ENCODE measurements at regions not wholly inside any gene's neighbourhood (a gene's known extent, or its start where the extent isn't known, plus 50 kb on each side); places are given as distances from the start of the nearest gene placed in this dataset.

DNA sequence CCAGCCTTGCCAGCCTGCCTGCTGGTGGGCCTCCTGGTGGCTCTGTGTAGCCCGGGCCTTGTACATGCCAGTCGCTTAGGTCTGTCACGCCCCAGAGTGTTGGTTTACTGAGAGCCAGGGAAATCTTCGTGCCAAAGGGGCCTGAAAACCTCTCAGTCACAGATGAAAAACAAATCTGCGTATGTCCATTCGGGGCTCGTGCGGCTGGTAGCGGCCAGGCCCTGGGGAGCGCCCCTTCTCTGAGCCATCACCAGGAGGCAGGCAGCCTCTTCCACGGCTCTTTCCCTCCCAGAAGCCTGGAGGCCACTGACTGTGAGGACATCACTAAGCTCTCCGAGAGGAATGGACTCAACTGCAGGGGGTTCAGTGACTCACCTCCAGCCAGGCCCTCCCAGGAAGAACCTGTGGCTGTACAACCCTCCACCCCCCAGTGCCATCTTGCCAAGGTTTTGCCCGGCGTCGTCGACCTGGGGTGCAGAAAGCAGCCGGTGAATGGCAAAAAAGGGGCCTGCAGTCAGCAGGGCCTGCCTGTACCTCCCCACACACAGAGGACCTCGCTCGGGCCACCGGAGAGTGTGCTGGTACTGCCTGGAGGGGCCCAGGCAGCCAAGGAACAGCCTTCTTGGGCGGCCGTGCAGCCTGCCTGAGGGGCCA is 162.2 kb downstream of the BCOR start:
- H3K27ac ChIP-seq = no peak overlapping the region
- 87 to 95% methylated on average over 10 to 16 of the region's 22 CpGs for WGBS, 2 experiments (ENCODE audit: low coverage in 1 of 2, low lambda C conversion rate in 2 of 2, missing lambda C conversion rate in 2 of 2)

DNA sequence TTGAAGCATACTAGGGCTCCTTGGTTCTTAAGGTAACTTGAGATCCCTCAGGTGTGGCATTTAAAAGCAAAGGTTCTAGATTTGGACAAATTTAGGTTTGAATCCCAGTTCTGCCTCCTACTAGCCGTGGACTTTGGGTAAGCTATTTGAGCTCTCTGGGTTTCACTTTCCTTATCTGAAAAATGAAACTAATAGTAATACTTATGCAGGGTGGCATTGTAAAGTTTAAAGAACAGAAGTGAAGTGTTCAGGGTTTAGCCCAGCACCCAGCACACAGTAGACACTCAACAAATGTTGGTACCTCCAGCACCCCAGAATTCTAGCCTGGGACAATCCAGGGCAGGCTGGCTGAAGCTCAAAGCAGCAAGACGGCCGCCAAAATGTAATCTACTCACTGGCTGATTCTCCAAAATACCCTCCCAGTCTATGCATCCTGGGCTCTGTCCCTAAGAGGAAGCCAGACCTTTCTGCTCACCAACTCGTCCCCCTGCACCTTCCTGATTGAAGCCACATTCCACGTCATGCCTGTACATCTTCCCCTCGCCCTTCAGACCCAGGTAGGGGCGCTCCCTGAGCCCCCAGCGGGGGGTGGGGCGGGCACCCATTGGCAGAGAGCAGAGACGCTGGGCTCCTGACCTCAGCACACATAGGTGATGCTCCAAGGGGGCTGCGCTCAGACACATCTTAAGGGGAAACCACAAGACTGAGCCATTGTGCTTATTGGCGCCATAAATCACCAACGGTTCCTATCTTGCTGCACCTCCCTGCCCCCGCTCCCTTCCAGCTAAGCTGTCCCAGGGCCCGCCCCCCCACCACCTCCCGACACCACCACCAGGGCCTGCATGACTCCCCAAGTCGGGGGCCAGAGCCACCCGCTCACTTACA is 160.6 kb downstream of the BCOR start:
- Histone ChIP-seq H3K4me2 (ENCODE audit: unreplicated experiment) (no peak overlapping the region), H2AFZ (no peak overlapping the region), H3K9me2 (ENCODE audit: insufficient read depth) (no peaks in the 10 kb centered on the region), H3K9me3 (ENCODE audit: low read depth) (no peaks in the 10 kb centered on the region), H3F3A (ENCODE audit: insufficient read depth) (no peaks in the 10 kb centered on the region), H3K27me3 (replicated peaks; ENCODE audit: insufficient read depth) (no peaks in the 10 kb centered on the region), H4K20me1 (ENCODE audit: insufficient read depth) (no peaks in the 10 kb centered on the region), H3K27ac (no peak overlapping the region), H3K9ac (no peak overlapping the region), H3K79me2 (ENCODE audit: insufficient read depth) (no peaks in the 10 kb centered on the region), H3K4me3 (no peak overlapping the region), H3K36me3 (ENCODE audit: low read depth) (no peaks in the 10 kb centered on the region), H3K4me1 (ENCODE audit: insufficient read depth) (no peaks in the 10 kb centered on the region)
- 74 to 83% methylated on average over 8 to 17 of the region's 18 CpGs for WGBS, 2 experiments (ENCODE audit: low coverage in 1 of 2, low lambda C conversion rate in 2 of 2, missing lambda C conversion rate in 2 of 2)
- DNase-seq = no peak
- no peak for TF ChIP-seq EZH2phosphoT487 (IDR thresholded peaks at IDR 0.05; ENCODE audit: insufficient read depth, low read depth)
- no peak for TF ChIP-seq EZH2 (IDR thresholded peaks at IDR 0.05; ENCODE audit: insufficient read depth, poor library complexity, severe bottlenecking)
- in situ Hi-C loops (cut with MboI) = no loop called here

More for the DNA sequence above, 162.2 kb downstream of the BCOR start:
- Histone ChIP-seq H3K79me2 (ENCODE audit: insufficient read depth) (no peaks in the 10 kb centered on the region), H3K9me2 (ENCODE audit: insufficient read depth) (no peaks in the 10 kb centered on the region), H3K4me3 (no peak overlapping the region), H3K36me3 (ENCODE audit: low read depth) (no peaks in the 10 kb centered on the region), H3K4me2 (ENCODE audit: unreplicated experiment) (no peak overlapping the region), H3K27me3 (replicated peaks; ENCODE audit: insufficient read depth) (no peaks in the 10 kb centered on the region), H4K20me1 (ENCODE audit: insufficient read depth) (no peaks in the 10 kb centered on the region), H3F3A (ENCODE audit: insufficient read depth) (no peaks in the 10 kb centered on the region), H3K4me1 (ENCODE audit: insufficient read depth) (no peaks in the 10 kb centered on the region), H3K9me3 (ENCODE audit: low read depth) (no peaks in the 10 kb centered on the region), H2AFZ (no peak overlapping the region), H3K9ac (no peak overlapping the region)
- DNase-seq = no peak
- TF ChIP-seq EZH2phosphoT487 (IDR thresholded peaks at IDR 0.05; ENCODE audit: insufficient read depth, low read depth) (no peak), EZH2 (IDR thresholded peaks at IDR 0.05; ENCODE audit: insufficient read depth, poor library complexity, severe bottlenecking) (no peak)
- in situ Hi-C loops (cut with MboI) = no loop called here

DNA sequence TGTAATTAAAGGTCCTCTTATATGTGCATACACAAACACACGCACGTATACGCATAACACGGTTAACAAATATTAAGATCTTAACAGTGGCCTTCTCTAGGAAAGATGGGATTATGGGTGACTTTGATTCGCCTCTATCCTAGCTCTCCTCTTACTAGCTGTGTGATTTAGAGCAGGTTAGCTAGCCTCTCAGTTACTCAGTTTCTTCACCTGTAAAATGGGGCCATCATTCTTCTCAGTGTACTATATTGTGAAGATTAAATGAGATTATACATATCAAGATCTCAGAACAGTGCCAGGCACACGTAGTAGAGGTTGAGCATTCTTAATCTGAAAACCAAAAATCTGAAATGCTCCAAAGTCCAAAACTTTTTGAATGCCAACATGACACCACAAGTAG is 159.3 kb downstream of the BCOR start:
- Histone ChIP-seq H3K79me2 (ENCODE audit: insufficient read depth) (no peaks in the 10 kb centered on the region), H3K9me3 (ENCODE audit: low read depth) (no peaks in the 10 kb centered on the region), H3K4me2 (ENCODE audit: unreplicated experiment) (no peak overlapping the region), H3K36me3 (ENCODE audit: low read depth) (no peaks in the 10 kb centered on the region), H2AFZ (no peak overlapping the region), H3K27me3 (replicated peaks; ENCODE audit: insufficient read depth) (no peaks in the 10 kb centered on the region), H3K9me2 (ENCODE audit: insufficient read depth) (no peaks in the 10 kb centered on the region), H3K27ac (no peak overlapping the region), H3K4me3 (no peak overlapping the region), H3K9ac (no peak overlapping the region), H4K20me1 (ENCODE audit: insufficient read depth) (no peaks in the 10 kb centered on the region), H3K4me1 (ENCODE audit: insufficient read depth) (no peaks in the 10 kb centered on the region), H3F3A (ENCODE audit: insufficient read depth) (no peaks in the 10 kb centered on the region)
- in situ Hi-C loops (cut with MboI) = no loop called here
- TF ChIP-seq EZH2 (IDR thresholded peaks at IDR 0.05; ENCODE audit: insufficient read depth, poor library complexity, severe bottlenecking) (no peak), EZH2phosphoT487 (IDR thresholded peaks at IDR 0.05; ENCODE audit: insufficient read depth, low read depth) (no peak)
- no peak for DNase-seq
- WGBS, 2 experiments (ENCODE audit: low coverage in 1 of 2, low lambda C conversion rate in 2 of 2, missing lambda C conversion rate in 2 of 2) = 87 to 94% methylated on average over 6 of the region's 6 CpGs

DNA sequence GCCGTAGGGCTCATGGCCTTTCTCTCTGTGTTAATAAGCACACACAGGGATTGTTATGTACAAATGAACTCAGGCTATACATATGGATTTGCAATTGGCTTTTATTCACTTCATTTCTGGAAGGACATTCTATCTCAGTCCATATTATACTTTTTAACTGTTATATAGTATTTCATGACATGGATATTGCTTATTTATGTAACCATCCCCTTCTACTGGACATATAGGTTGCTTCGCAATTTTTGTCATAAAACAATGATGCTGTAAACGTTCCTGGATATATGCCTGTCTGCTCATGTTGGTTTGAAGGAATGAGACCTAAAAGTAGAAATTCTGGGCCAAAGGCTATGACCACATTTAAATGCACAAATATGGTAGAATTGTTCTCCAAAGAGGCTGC is 158.1 kb downstream of the BCOR start:
- Histone ChIP-seq H2AFZ (no peak overlapping the region), H3K4me1 (ENCODE audit: insufficient read depth) (no peaks in the 10 kb centered on the region), H3K27me3 (replicated peaks; ENCODE audit: insufficient read depth) (no peaks in the 10 kb centered on the region), H3K9me3 (ENCODE audit: low read depth) (no peaks in the 10 kb centered on the region), H3K27ac (no peak overlapping the region), H3K4me3 (no peak overlapping the region), H3K9me2 (ENCODE audit: insufficient read depth) (no peaks in the 10 kb centered on the region), H4K20me1 (ENCODE audit: insufficient read depth) (no peaks in the 10 kb centered on the region), H3K79me2 (ENCODE audit: insufficient read depth) (no peaks in the 10 kb centered on the region), H3K36me3 (ENCODE audit: low read depth) (no peaks in the 10 kb centered on the region), H3K9ac (no peak overlapping the region), H3F3A (ENCODE audit: insufficient read depth) (no peaks in the 10 kb centered on the region), H3K4me2 (ENCODE audit: unreplicated experiment) (no peak overlapping the region)
- 64 to 77% methylated on average over 3 of the region's 3 CpGs for WGBS, 2 experiments (ENCODE audit: low coverage in 1 of 2, low lambda C conversion rate in 2 of 2, missing lambda C conversion rate in 2 of 2)
- TF ChIP-seq EZH2phosphoT487 (IDR thresholded peaks at IDR 0.05; ENCODE audit: insufficient read depth, low read depth) (no peak), EZH2 (IDR thresholded peaks at IDR 0.05; ENCODE audit: insufficient read depth, poor library complexity, severe bottlenecking) (no peak)
- no peak for DNase-seq
- in situ Hi-C loops (cut with MboI) = no loop called here
